Mammary epithelial cell (primary cell): ENCODE measurements at regions not wholly inside any gene's neighbourhood (a gene's known extent, or its start where the extent isn't known, plus 50 kb on each side); places are given as distances from the start of the nearest gene placed in this dataset.

Experiments used
- CTCF ChIP-seq, 2 donors: IDR thresholded peaks in 1 of 2; conservative IDR thresholded peaks in 1 of 2; 2 replicates each; pipeline ENCODE4 v1.5.1; 2011 to 2012; ENCODE audit warnings: inconsistent platforms in 2 of 2, low read length in 2 of 2, mild to moderate bottlenecking in 2 of 2, control low read depth in 1 of 2, low read depth in 1 of 2; ENCODE audit not compliant: insufficient read depth in 1 of 2; ENCODE audit errors: extremely low read depth in 1 of 2
- EZH2 ChIP-seq: IDR thresholded peaks from 2 replicates; pipeline ENCODE4 v1.6.1; 2012; ENCODE audit warnings: low read length, inconsistent platforms, borderline replicate concordance

DNA sequence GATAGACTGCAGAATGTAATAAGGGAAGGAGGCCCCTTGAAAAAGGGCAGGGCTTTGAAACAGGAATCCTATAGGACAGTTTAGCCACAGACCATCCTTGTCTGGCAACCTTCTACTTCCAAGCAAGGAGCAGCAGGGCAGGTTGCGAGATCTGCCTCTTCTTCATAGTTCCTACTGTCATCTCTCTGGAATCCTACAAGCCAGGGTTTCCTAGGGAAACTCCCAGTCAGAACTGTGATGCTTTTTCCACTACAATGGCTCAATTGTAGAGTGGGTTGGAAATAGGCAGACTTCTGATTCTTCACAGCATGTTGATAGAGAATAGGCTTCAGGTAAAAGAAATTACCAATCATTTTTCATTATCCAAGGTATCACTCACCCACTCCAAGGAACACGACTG, 186.3 kb downstream of the DACT1 start:
- TF ChIP-seq CTCF (conservative IDR thresholded peaks at IDR 0.05 in 1 of 2, IDR thresholded peaks at IDR 0.05 in 1 of 2; ENCODE audit: extremely low read depth in 1 of 2, insufficient read depth in 1 of 2, low read depth in 1 of 2, low read length in 2 of 2) = no peak
- TF ChIP-seq EZH2 = no peak
